ENCODE measurements at regions not wholly inside any gene's neighbourhood (a gene's known extent, or its start where the extent isn't known, plus 50 kb on each side); places are given as distances from the start of the nearest gene placed in this dataset.

DNA sequence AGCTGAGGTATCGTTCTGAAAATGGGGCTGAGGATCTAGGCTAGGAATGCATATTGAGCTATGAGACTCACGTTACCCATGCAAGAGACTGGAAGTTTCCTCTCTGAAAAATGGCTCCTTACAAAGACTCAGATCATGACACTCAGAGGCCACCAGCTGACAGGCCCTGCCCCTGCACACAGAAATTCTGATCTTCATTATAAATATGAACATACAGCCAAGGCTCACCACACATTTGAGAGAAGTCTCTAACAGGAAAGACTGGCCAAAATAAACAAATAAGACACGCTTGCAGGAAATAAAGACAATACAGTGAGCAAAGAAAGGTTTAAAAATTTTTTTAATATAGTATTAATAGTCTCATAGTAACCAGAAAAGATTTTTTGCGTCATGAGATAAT lies 365.9 kb downstream of the NFIB start:
- H2AK5ac ChIP-seq (ENCODE audit: insufficient read length, low read length): no peak overlapping the region
- H3K23ac ChIP-seq (ENCODE audit: insufficient read length, low read depth, low read length): no peak overlapping the region
- no peak overlapping the region for H3K56ac ChIP-seq (ENCODE audit: insufficient read length, low read depth, low read length)
- H3K4ac ChIP-seq (ENCODE audit: low read depth, low read length): no peak overlapping the region
- DNase-seq: no peak
- H3K79me1 ChIP-seq (ENCODE audit: insufficient read depth, low read depth, low read length, poor library complexity, severe bottlenecking): no peaks in the 10 kb centered on the region
- H3K27ac Mint-ChIP-seq: peak overlapping the region in 2 of 3 experiments; percentile 20 to 21; a peak in 2 of 7 replicates
- no peak overlapping the region for H3K27ac ChIP-seq (ENCODE audit: insufficient read length, low read depth, low read length)
- H3K14ac ChIP-seq (ENCODE audit: insufficient read depth, low read length): no peak overlapping the region
- no peaks in the 10 kb centered on the region for H3K27me3 ChIP-seq (ENCODE audit: insufficient read depth, low read length)
- H3K9ac ChIP-seq (ENCODE audit: extremely low read depth, insufficient read length, low read length): no peak overlapping the region
- no peaks in the 10 kb centered on the region for H3K79me2 ChIP-seq (ENCODE audit: insufficient read depth, low read length)
- no peak overlapping the region for H2BK15ac ChIP-seq (ENCODE audit: low read depth, low read length)
- WGBS (ENCODE audit: extremely low coverage, insufficient read length, low lambda C conversion rate): no CpG with 5 or more reads among the region's 4 CpGs
- H3K4me1 Mint-ChIP-seq: peaks cover 3 to 5% of the 10 kb centered on the region in 2 experiments
- no peaks in the 10 kb centered on the region for H3K27me3 Mint-ChIP-seq (ENCODE audit: low read depth)
- H2BK5ac ChIP-seq (ENCODE audit: insufficient read length, low read length): no peak overlapping the region
- H3K23me2 ChIP-seq (ENCODE audit: insufficient read length, low read depth, low read length, poor library complexity, severe bottlenecking): no peaks in the 10 kb centered on the region
- H4K91ac ChIP-seq (ENCODE audit: insufficient read length, low read depth, low read length): no peak overlapping the region
- H4K8ac ChIP-seq (replicated peaks; ENCODE audit: insufficient read length, low read depth, low read length): no peak overlapping the region
- H3K18ac ChIP-seq (ENCODE audit: insufficient read length, low read depth, low read length): no peak overlapping the region
- no peaks in the 10 kb centered on the region for H4K20me1 ChIP-seq (ENCODE audit: control insufficient read depth, insufficient read depth, insufficient read length)
- no peaks in the 10 kb centered on the region for H3K9me3 ChIP-seq (ENCODE audit: control insufficient read depth, low read depth, low read length)
- no peak overlapping the region for H3T11ph ChIP-seq (ENCODE audit: low read length)
- no peak overlapping the region for H2AFZ ChIP-seq (ENCODE audit: low read length)
- no peak overlapping the region for H3K4me2 ChIP-seq (ENCODE audit: insufficient read depth, insufficient read length, low read length)
- H2BK120ac ChIP-seq (ENCODE audit: low read depth, low read length, poor library complexity, severe bottlenecking): no peak overlapping the region
- TF ChIP-seq, protein P1, sequence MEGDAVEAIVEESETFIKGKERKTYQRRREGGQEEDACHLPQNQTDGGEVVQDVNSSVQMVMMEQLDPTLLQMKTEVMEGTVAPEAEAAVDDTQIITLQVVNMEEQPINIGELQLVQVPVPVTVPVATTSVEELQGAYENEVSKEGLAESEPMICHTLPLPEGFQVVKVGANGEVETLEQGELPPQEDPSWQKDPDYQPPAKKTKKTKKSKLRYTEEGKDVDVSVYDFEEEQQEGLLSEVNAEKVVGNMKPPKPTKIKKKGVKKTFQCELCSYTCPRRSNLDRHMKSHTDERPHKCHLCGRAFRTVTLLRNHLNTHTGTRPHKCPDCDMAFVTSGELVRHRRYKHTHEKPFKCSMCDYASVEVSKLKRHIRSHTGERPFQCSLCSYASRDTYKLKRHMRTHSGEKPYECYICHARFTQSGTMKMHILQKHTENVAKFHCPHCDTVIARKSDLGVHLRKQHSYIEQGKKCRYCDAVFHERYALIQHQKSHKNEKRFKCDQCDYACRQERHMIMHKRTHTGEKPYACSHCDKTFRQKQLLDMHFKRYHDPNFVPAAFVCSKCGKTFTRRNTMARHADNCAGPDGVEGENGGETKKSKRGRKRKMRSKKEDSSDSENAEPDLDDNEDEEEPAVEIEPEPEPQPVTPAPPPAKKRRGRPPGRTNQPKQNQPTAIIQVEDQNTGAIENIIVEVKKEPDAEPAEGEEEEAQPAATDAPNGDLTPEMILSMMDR (conservative IDR thresholded peaks at IDR 0.05): no peak
- no peak overlapping the region for H3K4me3 Mint-ChIP-seq
- H2BK20ac ChIP-seq (ENCODE audit: low read depth, low read length, poor library complexity, severe bottlenecking): no peak overlapping the region
- H4K5ac ChIP-seq (ENCODE audit: insufficient read length, low read depth, low read length): no peak overlapping the region
- H3K9me3 Mint-ChIP-seq: no peaks in the 10 kb centered on the region; a peak in 1 of 5 replicates
- no peak overlapping the region for H2BK12ac ChIP-seq (ENCODE audit: insufficient read length, low read depth, low read length)
- H3K36me3 Mint-ChIP-seq (ENCODE audit: insufficient read depth in 1 of 3, low read depth in 3 of 3): no peaks in the 10 kb centered on the region
- H3K4me1 ChIP-seq (ENCODE audit: insufficient read depth, low read length): no peaks in the 10 kb centered on the region
